ENCODE measurements at regions not wholly inside any gene's neighbourhood (a gene's known extent, or its start where the extent isn't known, plus 50 kb on each side); places are given as distances from the start of the nearest gene placed in this dataset.

DNA sequence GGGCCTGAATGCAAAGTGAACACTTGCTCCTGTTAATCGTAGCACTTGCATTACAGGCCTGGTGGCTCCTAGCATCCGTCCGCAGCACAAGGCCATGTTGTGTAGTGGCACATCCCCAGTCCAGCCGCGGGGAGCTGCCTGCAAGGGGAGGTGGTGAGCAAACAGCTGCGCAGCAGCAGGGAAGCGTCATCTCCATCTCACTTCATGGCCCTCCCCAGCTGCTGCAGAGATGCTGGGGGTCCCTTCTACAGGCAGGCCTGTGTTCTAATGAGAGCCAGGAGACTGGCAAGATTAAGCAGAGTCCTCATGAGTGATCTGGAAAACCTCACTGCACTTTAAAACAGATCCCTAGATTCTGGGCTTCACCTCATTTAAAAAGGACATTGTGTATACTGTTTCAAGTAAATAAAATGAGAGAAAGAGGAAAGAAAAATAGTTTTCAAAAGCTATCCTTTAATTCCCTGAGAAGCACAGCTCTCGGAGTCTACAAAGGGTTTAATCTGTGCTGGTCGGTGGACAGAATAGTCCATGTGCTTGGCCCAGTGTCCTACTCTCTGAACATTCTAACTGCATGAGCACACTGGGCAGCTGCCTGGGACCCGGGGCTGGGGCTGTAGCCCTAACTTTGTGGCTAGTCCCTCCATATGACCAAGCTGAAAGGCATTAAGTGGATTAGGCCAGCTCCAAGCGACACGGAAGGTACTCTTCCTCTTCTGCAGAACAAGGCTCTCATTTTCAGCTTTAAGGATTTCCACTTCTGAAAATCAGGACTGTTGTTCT lies 125.8 kb downstream of the LY86 start:
- Histone ChIP-seq H3K4me3 (ENCODE audit: low read length) (no peak overlapping the region), H3K4me1 (ENCODE audit: control insufficient read depth, insufficient read depth, low read length) (peaks cover 46% of the 10 kb centered on the region), H3K36me3 (ENCODE audit: control insufficient read depth, insufficient read depth, low read length) (no peaks in the 10 kb centered on the region), H3K9me3 (replicated peaks; ENCODE audit: control insufficient read depth, low read depth, low read length) (no peaks in the 10 kb centered on the region), H3K27ac (ENCODE audit: low read length) (peak overlapping the region; percentile 92), H3K27me3 (ENCODE audit: control insufficient read depth, insufficient read depth, low read length) (no peaks in the 10 kb centered on the region)
- WGBS (ENCODE audit: insufficient coverage), result 31% methylated on average over 8 of the region's 12 CpGs
- DNase-seq, result peak; percentile 81

DNA sequence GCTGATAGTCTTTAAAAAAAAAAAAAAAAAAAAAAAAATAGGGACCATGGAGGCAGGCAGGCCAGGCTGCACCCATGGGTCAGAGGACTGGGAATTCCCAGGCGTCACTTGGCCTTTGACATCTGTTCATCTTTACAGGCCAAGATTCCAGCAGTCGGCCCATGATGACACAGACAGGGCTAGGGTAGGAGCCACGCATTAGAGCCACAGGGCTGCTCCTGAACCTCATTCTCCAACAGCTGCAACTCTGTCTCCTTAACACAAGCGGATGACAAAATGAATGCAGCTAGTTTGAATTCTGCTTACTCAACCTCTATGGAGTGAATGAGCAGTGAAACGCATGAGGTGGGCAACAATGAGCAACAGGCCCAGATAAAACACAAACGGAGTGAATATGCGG lies 126.4 kb downstream of the LY86 start:
- H3K27ac ChIP-seq (ENCODE audit: low read length), result peak overlapping the region; percentile 92
- peaks cover 46% of the 10 kb centered on the region for H3K4me1 ChIP-seq (ENCODE audit: control insufficient read depth, insufficient read depth, low read length)
- 61% methylated on average over 3 of the region's 7 CpGs for WGBS (ENCODE audit: insufficient coverage)
- no peak for DNase-seq
- no peak overlapping the region for H3K4me3 ChIP-seq (ENCODE audit: low read length)
- H3K9me3 ChIP-seq (replicated peaks; ENCODE audit: control insufficient read depth, low read depth, low read length), result no peaks in the 10 kb centered on the region
- H3K27me3 ChIP-seq (ENCODE audit: control insufficient read depth, insufficient read depth, low read length), result no peaks in the 10 kb centered on the region
- no peaks in the 10 kb centered on the region for H3K36me3 ChIP-seq (ENCODE audit: control insufficient read depth, insufficient read depth, low read length)

DNA sequence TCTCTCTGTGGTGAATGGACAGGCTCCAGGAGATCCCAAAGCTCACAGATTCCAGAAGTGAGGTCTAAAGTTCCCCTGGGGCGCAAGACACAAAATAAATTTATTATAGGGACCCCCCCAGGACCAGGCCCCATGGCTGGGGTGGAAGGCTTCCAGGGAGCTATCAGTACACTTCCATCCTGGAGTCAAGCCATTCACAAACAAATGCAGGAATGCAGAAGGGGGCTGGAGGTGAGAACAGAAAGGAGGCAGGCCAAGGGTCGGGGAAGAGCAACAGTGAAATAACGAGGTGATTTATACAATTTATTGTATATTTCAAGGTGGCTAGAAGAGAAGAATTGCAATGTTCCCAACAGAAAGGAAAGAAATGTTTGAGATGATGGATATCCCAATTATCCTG lies 126.9 kb downstream of the LY86 start:
- Histone ChIP-seq H3K27me3 (ENCODE audit: control insufficient read depth, insufficient read depth, low read length) (no peaks in the 10 kb centered on the region), H3K4me3 (ENCODE audit: low read length) (no peak overlapping the region), H3K9me3 (replicated peaks; ENCODE audit: control insufficient read depth, low read depth, low read length) (no peaks in the 10 kb centered on the region), H3K27ac (ENCODE audit: low read length) (peak overlapping the region; percentile 92), H3K36me3 (ENCODE audit: control insufficient read depth, insufficient read depth, low read length) (no peaks in the 10 kb centered on the region), H3K4me1 (ENCODE audit: control insufficient read depth, insufficient read depth, low read length) (peaks cover 46% of the 10 kb centered on the region)
- DNase-seq, result no peak
- WGBS (ENCODE audit: insufficient coverage), result no CpG with 5 or more reads among the region's 3 CpGs

DNA sequence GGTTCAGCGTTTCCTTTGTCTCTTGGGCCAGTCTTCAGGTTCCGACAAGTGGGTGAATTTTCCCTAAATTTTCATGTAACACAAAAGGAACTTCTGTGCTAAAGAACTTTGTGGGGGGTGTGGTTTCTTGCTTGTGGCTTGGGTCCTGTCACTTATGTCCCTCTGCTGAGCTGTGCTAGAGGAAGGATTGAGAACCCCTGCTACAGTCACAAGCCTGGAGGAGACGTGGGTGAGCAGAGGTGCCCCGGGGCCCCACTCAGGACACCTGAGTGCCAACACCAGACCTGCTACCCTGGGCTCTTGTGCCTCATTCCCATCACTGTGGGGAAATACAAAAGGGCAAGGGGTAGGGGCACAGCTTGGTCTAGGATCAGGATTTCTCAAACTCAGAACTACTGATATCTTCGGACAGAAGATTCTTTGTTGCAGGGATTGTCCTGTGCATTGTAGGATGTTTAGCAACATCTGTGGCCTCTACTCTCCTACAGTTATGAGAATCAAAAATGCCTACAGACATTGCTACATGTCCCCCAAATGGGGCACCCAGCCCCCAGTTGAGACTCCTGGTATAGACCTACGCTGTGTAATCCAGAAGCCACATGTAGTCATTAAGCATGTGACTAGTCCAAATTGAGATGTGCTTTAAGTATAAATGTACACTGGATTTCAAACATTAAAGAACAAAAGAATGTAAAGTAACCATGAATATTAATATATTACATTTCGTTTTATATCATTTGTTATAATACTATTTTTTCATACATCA lies 128.7 kb downstream of the LY86 start:
- H3K4me3 ChIP-seq (ENCODE audit: low read length), result no peak overlapping the region
- no CpG with 5 or more reads among the region's 7 CpGs for WGBS (ENCODE audit: insufficient coverage)
- DNase-seq, result no peak
- no peaks in the 10 kb centered on the region for H3K36me3 ChIP-seq (ENCODE audit: control insufficient read depth, insufficient read depth, low read length)
- no peak overlapping the region for H3K27ac ChIP-seq (ENCODE audit: low read length)
- no peaks in the 10 kb centered on the region for H3K27me3 ChIP-seq (ENCODE audit: control insufficient read depth, insufficient read depth, low read length)
- peaks cover 42% of the 10 kb centered on the region for H3K4me1 ChIP-seq (ENCODE audit: control insufficient read depth, insufficient read depth, low read length)
- no peaks in the 10 kb centered on the region for H3K9me3 ChIP-seq (replicated peaks; ENCODE audit: control insufficient read depth, low read depth, low read length)

DNA sequence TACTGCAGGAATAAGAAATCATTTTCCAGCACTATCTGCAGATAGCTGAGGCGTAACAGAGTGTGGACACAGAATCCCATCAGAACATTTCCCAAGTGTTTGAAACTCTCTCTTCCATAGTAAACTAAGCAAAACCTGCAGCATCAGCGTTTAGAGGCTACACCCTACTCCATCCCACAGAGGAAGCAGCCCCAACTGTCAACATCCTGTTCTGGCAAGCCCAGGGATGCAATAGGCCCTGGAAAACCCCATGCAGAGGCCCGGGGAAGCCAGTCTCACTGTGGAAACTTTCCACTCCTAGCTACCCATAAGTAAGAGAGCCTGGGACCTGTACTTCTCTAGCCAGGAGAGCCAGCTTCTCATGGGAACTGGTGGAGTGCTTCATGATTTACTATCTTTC lies 129.4 kb downstream of the LY86 start:
- Histone ChIP-seq H3K9me3 (replicated peaks; ENCODE audit: control insufficient read depth, low read depth, low read length) (no peaks in the 10 kb centered on the region), H3K27ac (ENCODE audit: low read length) (peak overlapping the region; percentile 55), H3K36me3 (ENCODE audit: control insufficient read depth, insufficient read depth, low read length) (no peaks in the 10 kb centered on the region), H3K27me3 (ENCODE audit: control insufficient read depth, insufficient read depth, low read length) (no peaks in the 10 kb centered on the region), H3K4me3 (ENCODE audit: low read length) (no peak overlapping the region), H3K4me1 (ENCODE audit: control insufficient read depth, insufficient read depth, low read length) (peaks cover 38% of the 10 kb centered on the region)
- peak; percentile 73 for DNase-seq
- WGBS (ENCODE audit: insufficient coverage), result 67% methylated on average over 1 of the region's 3 CpGs

DNA sequence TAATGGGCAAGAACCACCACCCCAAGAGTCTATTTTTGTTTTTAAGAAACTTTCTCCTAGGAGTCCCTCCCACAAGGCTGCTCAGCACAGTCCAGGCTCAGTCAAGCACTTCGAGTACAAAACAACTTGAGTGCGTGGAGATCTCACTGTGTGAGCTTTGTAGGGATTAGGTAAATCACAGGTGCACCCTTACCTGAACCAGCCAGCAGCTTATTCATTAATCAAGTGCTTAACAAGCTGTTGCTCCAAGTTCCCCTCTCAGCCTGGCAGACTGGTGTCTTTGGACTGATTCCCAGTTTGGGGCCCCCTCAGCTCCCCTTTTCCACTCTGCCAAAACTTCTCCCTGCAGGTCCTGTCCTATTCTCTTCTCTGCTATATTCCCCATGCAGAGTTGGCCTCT lies 133.1 kb downstream of the LY86 start:
- H3K27ac ChIP-seq (ENCODE audit: low read length), result no peak overlapping the region
- no peak for DNase-seq
- no CpG with 5 or more reads among the region's 2 CpGs for WGBS (ENCODE audit: insufficient coverage)
- peaks cover 39% of the 10 kb centered on the region for H3K4me1 ChIP-seq (ENCODE audit: control insufficient read depth, insufficient read depth, low read length)
- no peak overlapping the region for H3K4me3 ChIP-seq (ENCODE audit: low read length)
- H3K9me3 ChIP-seq (replicated peaks; ENCODE audit: control insufficient read depth, low read depth, low read length), result no peaks in the 10 kb centered on the region
- no peaks in the 10 kb centered on the region for H3K27me3 ChIP-seq (ENCODE audit: control insufficient read depth, insufficient read depth, low read length)
- no peaks in the 10 kb centered on the region for H3K36me3 ChIP-seq (ENCODE audit: control insufficient read depth, insufficient read depth, low read length)

DNA sequence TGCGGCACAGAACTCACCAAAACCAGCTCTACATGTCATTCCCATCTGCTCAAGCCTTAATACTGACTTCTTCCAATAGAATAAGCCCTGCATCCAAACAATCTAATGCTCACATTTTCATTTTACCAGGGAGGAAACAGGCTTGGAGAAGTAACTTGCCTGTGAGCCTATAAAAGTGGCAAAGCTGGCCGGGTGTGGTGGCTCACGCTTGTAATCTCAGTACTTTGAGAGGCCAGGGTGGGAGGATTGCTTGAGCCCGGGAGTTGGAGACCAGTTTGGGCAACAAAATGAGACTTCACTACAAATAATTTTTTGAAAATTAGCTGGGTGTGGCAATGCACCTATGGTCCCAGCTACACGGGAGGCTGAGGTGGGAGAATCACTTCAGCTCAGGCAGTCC lies 133.7 kb downstream of the LY86 start:
- Histone ChIP-seq H3K4me3 (ENCODE audit: low read length) (no peak overlapping the region), H3K4me1 (ENCODE audit: control insufficient read depth, insufficient read depth, low read length) (peaks cover 39% of the 10 kb centered on the region), H3K9me3 (replicated peaks; ENCODE audit: control insufficient read depth, low read depth, low read length) (no peaks in the 10 kb centered on the region), H3K27me3 (ENCODE audit: control insufficient read depth, insufficient read depth, low read length) (no peaks in the 10 kb centered on the region), H3K36me3 (ENCODE audit: control insufficient read depth, insufficient read depth, low read length) (no peaks in the 10 kb centered on the region), H3K27ac (ENCODE audit: low read length) (no peak overlapping the region)
- DNase-seq, result no peak
- 92% methylated on average over 3 of the region's 5 CpGs for WGBS (ENCODE audit: insufficient coverage)

DNA sequence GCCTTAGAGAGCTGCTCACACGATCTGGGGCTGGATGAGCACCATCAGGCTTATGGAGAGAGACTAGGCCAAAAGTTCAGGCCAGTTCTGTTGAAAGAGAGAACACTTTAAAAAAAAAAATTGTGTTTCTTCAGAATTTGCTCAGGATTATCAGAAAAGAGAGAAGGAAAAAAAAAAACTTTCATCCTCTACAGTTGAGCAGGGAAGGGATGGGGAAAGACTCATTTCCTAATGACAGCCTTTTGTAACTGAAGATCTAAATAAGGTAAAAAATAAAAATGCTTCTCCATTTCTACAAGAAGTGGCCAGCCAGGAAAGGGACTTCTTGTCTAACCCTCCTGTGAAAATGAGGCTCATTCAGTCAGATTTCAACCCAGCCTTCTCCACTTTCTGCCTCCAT lies 134.8 kb downstream of the LY86 start:
- no peak for DNase-seq
- peaks cover 37% of the 10 kb centered on the region for H3K4me1 ChIP-seq (ENCODE audit: control insufficient read depth, insufficient read depth, low read length)
- peak overlapping the region; percentile 92 for H3K27ac ChIP-seq (ENCODE audit: low read length)
- no CpG with 5 or more reads among the region's 1 CpG for WGBS (ENCODE audit: insufficient coverage)
- H3K36me3 ChIP-seq (ENCODE audit: control insufficient read depth, insufficient read depth, low read length), result no peaks in the 10 kb centered on the region
- no peaks in the 10 kb centered on the region for H3K9me3 ChIP-seq (replicated peaks; ENCODE audit: control insufficient read depth, low read depth, low read length)
- H3K4me3 ChIP-seq (ENCODE audit: low read length), result no peak overlapping the region
- H3K27me3 ChIP-seq (ENCODE audit: control insufficient read depth, insufficient read depth, low read length), result no peaks in the 10 kb centered on the region

DNA sequence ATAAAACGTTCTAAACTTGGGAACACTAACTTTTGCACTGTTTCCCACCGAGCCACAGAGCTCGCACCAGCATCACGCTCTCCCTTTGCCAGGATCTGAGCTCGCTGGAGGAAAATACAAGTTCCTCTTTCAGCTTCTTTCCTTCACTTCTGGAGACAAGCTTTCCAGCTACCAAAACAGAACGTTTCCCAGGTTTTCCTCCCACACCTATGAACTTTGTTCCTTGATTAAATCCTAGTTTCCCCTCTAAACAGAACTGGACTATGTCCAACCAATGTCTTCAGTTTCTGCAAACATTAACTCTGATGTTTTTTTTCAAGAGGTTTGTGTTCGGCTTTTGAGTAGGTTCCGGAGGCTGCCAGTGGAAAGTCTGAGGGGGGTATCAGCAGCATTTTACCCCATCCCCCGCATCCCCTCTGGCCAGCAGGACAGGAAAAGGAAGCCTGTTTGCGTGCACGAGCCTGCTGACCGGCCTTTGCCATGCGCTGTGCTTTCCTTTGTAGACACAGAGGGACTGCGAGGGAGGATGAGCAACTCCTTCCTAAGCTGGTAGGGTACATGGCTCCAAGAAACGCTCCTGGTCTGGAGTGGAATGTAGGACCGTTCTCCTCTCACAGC lies 135.5 kb downstream of the LY86 start:
- peak overlapping the region; percentile 92 for H3K27ac ChIP-seq (ENCODE audit: low read length)
- no peaks in the 10 kb centered on the region for H3K27me3 ChIP-seq (ENCODE audit: control insufficient read depth, insufficient read depth, low read length)
- 8% methylated on average over 12 of the region's 16 CpGs for WGBS (ENCODE audit: insufficient coverage)
- no peaks in the 10 kb centered on the region for H3K9me3 ChIP-seq (replicated peaks; ENCODE audit: control insufficient read depth, low read depth, low read length)
- H3K4me1 ChIP-seq (ENCODE audit: control insufficient read depth, insufficient read depth, low read length), result peaks cover 37% of the 10 kb centered on the region
- H3K36me3 ChIP-seq (ENCODE audit: control insufficient read depth, insufficient read depth, low read length), result no peaks in the 10 kb centered on the region
- peak; percentile 79 for DNase-seq
- no peak overlapping the region for H3K4me3 ChIP-seq (ENCODE audit: low read length)

All from muscle of leg (tissue), 3 donors.